ENCODE measurements at regions not wholly inside any gene's neighbourhood (a gene's known extent, or its start where the extent isn't known, plus 50 kb on each side); places are given as distances from the start of the nearest gene placed in this dataset.

DNA sequence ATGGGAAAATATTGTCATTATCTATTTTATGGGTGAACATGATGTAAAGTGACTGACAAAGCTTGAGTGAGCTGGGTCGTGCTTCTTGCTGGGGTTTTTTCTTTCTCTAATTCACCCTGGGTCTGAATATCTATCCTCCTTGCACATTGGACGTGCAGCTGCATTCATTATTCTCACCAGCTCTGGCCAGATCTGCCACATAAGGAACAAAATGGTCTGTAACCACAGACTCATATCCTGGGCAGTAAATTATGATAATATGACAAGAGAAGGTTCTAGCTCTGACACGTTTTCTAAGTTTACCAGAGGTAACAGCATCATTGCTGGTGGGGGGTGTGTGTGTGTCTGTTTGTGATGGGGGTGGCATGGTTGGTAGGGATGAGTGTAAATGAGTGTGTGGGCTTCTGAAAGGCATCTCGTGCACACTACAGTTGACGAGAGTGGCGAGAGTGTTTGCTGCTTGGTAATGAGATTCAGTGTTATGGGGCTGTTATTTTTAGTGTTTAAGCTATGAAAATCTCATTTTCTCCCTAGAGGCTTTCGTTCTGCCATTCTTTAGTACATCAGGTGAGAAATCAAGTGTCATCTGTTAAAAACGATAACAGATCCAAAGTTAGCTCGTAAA, 418.4 kb downstream of the PDCD6IP start:
- CTCF ChIA-PET: interaction anchor here (1.1 kb wide), 1 partner anchor 14 kb away, joined by 3 read pairs; no protein-coding TSS in a partner anchor
- TF ChIP-seq, protein P1, sequence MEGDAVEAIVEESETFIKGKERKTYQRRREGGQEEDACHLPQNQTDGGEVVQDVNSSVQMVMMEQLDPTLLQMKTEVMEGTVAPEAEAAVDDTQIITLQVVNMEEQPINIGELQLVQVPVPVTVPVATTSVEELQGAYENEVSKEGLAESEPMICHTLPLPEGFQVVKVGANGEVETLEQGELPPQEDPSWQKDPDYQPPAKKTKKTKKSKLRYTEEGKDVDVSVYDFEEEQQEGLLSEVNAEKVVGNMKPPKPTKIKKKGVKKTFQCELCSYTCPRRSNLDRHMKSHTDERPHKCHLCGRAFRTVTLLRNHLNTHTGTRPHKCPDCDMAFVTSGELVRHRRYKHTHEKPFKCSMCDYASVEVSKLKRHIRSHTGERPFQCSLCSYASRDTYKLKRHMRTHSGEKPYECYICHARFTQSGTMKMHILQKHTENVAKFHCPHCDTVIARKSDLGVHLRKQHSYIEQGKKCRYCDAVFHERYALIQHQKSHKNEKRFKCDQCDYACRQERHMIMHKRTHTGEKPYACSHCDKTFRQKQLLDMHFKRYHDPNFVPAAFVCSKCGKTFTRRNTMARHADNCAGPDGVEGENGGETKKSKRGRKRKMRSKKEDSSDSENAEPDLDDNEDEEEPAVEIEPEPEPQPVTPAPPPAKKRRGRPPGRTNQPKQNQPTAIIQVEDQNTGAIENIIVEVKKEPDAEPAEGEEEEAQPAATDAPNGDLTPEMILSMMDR (IDR thresholded peaks at IDR 0.05; ENCODE audit: insufficient read depth, low read depth, low read length): no peak
- no peak for DNase-seq (ENCODE audit: low read depth)

DNA sequence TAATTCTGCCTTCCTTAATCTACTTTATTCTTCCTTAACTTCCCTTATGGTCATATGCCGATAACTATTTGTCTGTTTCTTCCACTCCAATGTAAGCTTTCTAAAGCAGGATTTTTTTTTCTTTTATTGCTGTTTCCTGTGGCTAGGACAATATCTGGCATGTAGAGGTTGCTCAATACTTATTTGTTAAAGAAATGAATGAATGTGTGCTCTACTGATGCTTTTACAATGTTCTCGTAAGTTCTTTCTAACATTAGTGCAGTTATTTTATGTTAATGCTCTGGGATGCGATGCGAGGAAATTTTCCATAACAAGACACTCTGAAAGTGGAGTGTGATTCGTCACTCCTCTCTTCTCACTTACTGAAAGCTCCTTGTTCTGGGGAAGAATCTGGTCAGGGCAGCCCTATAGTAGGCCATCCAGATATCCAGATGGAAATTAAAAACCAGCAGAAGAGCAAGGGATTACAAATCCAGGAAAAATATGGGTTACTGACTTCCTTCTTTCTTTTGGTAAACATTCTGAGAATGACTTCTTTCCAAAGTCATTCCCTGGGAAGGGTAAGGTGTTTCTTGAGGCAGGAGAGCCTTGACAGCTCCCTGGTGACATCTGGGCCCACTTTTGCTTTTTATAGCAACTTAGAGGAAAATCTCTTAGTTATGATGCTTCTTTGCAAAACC, 420.4 kb downstream of the PDCD6IP start:
- ChIA-PET POLR2A (no interaction called here), CTCF (interaction anchor here (2.2 kb wide), 1 partner anchor 11 kb away, joined by 6 read pairs; no protein-coding TSS in a partner anchor)
- no peak for DNase-seq (ENCODE audit: low read depth)

More for the DNA sequence above, 418.4 kb downstream of the PDCD6IP start:
- Histone ChIP-seq H3K27me3 (ENCODE audit: control insufficient read depth, insufficient read depth, low read length) (no peaks in the 10 kb centered on the region), H3K4me3 (ENCODE audit: low read depth, low read length) (no peak overlapping the region), H3K36me3 (ENCODE audit: control insufficient read depth, insufficient read depth, low read length) (no peaks in the 10 kb centered on the region)
- POLR2A ChIA-PET: no interaction called here

DNA sequence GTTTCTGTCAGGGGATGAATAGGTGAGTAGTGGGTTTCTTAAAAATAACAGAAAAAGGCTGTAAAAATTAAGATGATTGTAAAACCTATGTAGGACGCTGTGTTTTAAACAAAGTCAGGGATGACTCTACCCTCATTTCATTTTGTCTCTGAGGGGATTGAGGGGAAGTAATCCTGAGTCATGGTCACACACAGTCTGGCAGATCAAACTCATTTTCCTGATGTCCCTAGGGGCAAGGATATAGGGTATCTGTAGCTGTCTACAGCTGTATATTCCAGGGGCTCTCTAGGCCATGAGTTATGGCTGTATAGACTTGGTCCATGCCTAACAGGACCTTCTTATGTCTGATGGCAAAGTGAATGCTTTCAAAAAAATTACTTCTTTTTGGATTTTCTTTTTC, 421.1 kb downstream of the PDCD6IP start:
- ChIA-PET POLR2A (no interaction called here), CTCF (interaction anchor here (2.2 kb wide), 1 partner anchor 10 kb away, joined by 6 read pairs; no protein-coding TSS in a partner anchor)
- no peaks in the 10 kb centered on the region for H3K36me3 ChIP-seq (ENCODE audit: control insufficient read depth, insufficient read depth, low read length)
- H3K4me3 ChIP-seq (ENCODE audit: low read depth, low read length): no peak overlapping the region
- no peak for DNase-seq (ENCODE audit: low read depth)
- H3K27me3 ChIP-seq (ENCODE audit: control insufficient read depth, insufficient read depth, low read length): no peaks in the 10 kb centered on the region
- TF ChIP-seq, protein P1 (IDR thresholded peaks at IDR 0.05; ENCODE audit: insufficient read depth, low read depth, low read length): no peak

More for the DNA sequence above, 420.4 kb downstream of the PDCD6IP start:
- no peaks in the 10 kb centered on the region for H3K36me3 ChIP-seq (ENCODE audit: control insufficient read depth, insufficient read depth, low read length)
- H3K4me3 ChIP-seq (ENCODE audit: low read depth, low read length): no peak overlapping the region
- H3K27me3 ChIP-seq (ENCODE audit: control insufficient read depth, insufficient read depth, low read length): no peaks in the 10 kb centered on the region
- TF ChIP-seq, protein P1 (IDR thresholded peaks at IDR 0.05; ENCODE audit: insufficient read depth, low read depth, low read length): no peak

DNA sequence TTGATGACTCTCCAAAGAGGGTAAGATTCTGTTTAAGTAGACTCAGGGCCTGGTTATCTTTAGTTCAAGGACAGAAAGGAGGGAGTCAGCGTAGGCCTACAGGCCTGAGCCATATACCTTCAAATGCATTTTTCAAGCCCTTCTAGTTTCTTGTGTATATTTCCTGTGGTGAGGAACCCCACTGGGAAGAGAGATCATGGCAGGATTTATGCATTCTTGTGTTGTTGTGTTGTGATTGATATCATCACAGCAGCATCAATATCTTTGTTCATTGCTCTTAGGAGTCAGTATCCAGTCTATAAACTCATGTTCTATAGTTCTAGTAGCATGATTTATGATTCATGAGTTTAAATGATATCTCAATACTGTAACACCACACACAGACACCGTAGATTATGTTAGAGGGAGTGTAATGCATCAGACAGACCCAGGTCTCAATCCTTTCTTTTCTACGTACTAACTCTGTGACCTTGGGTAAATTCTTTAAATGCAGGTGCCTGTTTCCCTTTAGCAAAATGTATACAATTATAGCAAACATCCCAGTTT, 427.5 kb downstream of the PDCD6IP start:
- TF ChIP-seq, protein P1 (IDR thresholded peaks at IDR 0.05; ENCODE audit: insufficient read depth, low read depth, low read length): no peak
- ChIA-PET CTCF (no interaction called here), POLR2A (no interaction called here)
- no peaks in the 10 kb centered on the region for H3K36me3 ChIP-seq (ENCODE audit: control insufficient read depth, insufficient read depth, low read length)
- H3K27me3 ChIP-seq (ENCODE audit: control insufficient read depth, insufficient read depth, low read length): no peaks in the 10 kb centered on the region
- H3K4me3 ChIP-seq (ENCODE audit: low read depth, low read length): no peak overlapping the region
- DNase-seq (ENCODE audit: low read depth): no peak

DNA sequence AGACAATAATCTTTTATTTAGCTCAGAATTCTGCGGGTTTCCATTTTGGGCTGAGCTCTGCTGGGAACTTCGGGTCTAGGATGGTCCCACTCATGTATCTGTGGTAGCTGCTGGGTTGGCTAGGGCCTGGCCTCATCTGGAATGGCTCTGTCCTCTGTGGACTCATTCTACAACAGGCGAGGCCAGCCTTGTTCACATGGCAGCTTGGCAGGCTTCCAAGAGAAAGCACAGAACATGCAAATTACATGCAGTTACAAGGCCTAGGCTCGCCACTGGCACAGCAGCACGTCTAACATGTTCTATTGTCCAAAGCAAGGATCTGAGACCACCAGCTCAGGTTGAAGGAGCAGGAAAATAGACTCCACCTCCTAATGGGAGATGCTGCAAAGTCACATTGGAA, 431.4 kb downstream of the PDCD6IP start:
- ChIA-PET CTCF (interaction anchor here (1.6 kb wide), 1 partner anchor 11 kb away, joined by 6 read pairs; no protein-coding TSS in a partner anchor), POLR2A (no interaction called here)
- Histone ChIP-seq H3K4me3 (ENCODE audit: low read depth, low read length) (no peak overlapping the region), H3K36me3 (ENCODE audit: control insufficient read depth, insufficient read depth, low read length) (no peaks in the 10 kb centered on the region), H3K27me3 (ENCODE audit: control insufficient read depth, insufficient read depth, low read length) (no peaks in the 10 kb centered on the region)
- DNase-seq (ENCODE audit: low read depth): no peak
- TF ChIP-seq, protein P1 (IDR thresholded peaks at IDR 0.05; ENCODE audit: insufficient read depth, low read depth, low read length): no peak

Measured in BJ (cell line).